ENCODE measurements at regions not wholly inside any gene's neighbourhood (a gene's known extent, or its start where the extent isn't known, plus 50 kb on each side); places are given as distances from the start of the nearest gene placed in this dataset.
"Not testable (repeated sequence)": the region's sequence is repeated elsewhere in the genome, so short reads cannot be mapped to it uniquely, and the experiment has no call there.

GRCh38 chr13:97774391-97775100, 178.9 kb upstream of the IPO5 start:
- TF ChIP-seq CTCF, POLR2A (IDR thresholded peaks at IDR 0.05): not testable (repeated sequence)
